ENCODE measurements at regions not wholly inside any gene's neighbourhood (a gene's known extent, or its start where the extent isn't known, plus 50 kb on each side); places are given as distances from the start of the nearest gene placed in this dataset.
"Not testable (repeated sequence)": the region's sequence is repeated elsewhere in the genome, so short reads cannot be mapped to it uniquely, and the experiment has no call there.

GRCh38 chr21:9035225-9035624, 1486.2 kb upstream of the TPTE start:
- not testable (repeated sequence) for TF ChIP-seq CTCF (IDR thresholded peaks at IDR 0.05; ENCODE audit: poor library complexity); EZH2 (IDR thresholded peaks at IDR 0.05; ENCODE audit: borderline replicate concordance); EZH2phosphoT487 (IDR thresholded peaks at IDR 0.05; ENCODE audit: low read depth, severe bottlenecking, unreplicated experiment)
